Smooth muscle cell (in vitro differentiated cells): ENCODE measurements at regions not wholly inside any gene's neighbourhood (a gene's known extent, or its start where the extent isn't known, plus 50 kb on each side); places are given as distances from the start of the nearest gene placed in this dataset.

Source experiments
- DNase-seq: peaks from one replicate; lab custom pipeline; 2025; ENCODE audit not compliant: unreplicated experiment; lab: John Stamatoyannopoulos, UW
- H2AFZ ChIP-seq: fragments of 200-600 bp; sonication (generic); 2 replicates; pipeline ENCODE4 v1.6.0; 2016; ENCODE audit warnings: antibody characterized with exemption, low read depth, mild to moderate bottlenecking
- H3F3A ChIP-seq: fragments of 200-600 bp; sonication (generic); 2 replicates; pipeline ENCODE4 v1.6.0; 2017; ENCODE audit warnings: antibody characterized with exemption, low read depth
- H3K27ac ChIP-seq: fragments of 200-600 bp; sonication (generic); 2 replicates; pipeline ENCODE4 v1.5.1; 2016; ENCODE audit warnings: low read depth, mild to moderate bottlenecking
- H3K27me3 ChIP-seq: fragments of 200-600 bp; sonication (generic); 2 replicates; pipeline ENCODE4 v1.6.1; 2016; ENCODE audit warnings: low read depth, mild to moderate bottlenecking
- H3K36me3 ChIP-seq: fragments of 200-600 bp; sonication (generic); 2 replicates; pipeline ENCODE4 v1.5.1; 2016; ENCODE audit warnings: low read depth
- H3K4me1 ChIP-seq: fragments of 200-600 bp; sonication (generic); 2 replicates; pipeline ENCODE4 v1.5.1; 2016; ENCODE audit warnings: low read depth
- H3K4me2 ChIP-seq: fragments of 200-600 bp; sonication (generic); 2 replicates; pipeline ENCODE4 v1.6.0; 2016; ENCODE audit warnings: mild to moderate bottlenecking
- H3K4me3 ChIP-seq: fragments of 200-600 bp; sonication (generic); 2 replicates; pipeline ENCODE4 v1.5.1; 2016; ENCODE audit warnings: mild to moderate bottlenecking
- H3K79me2 ChIP-seq: fragments of 200-600 bp; sonication (generic); 2 replicates; pipeline ENCODE4 v1.6.0; 2016; ENCODE audit warnings: low read depth, mild to moderate bottlenecking
- H3K9ac ChIP-seq: fragments of 200-600 bp; sonication (generic); 2 replicates; pipeline ENCODE4 v1.6.0; 2016; ENCODE audit warnings: low read depth
- H3K9me3 ChIP-seq: fragments of 200-600 bp; sonication (generic); replicated peaks from 2 replicates; pipeline ENCODE4 v1.5.1; 2016; ENCODE audit warnings: low read depth
- H4K20me1 ChIP-seq: fragments of 200-600 bp; sonication (generic); 2 replicates; pipeline ENCODE4 v1.6.0; 2016; ENCODE audit warnings: low read depth
- WGBS: methylation state at CpG from one replicate; pipeline ENCODE4 v1.1.7; 2016; ENCODE audit warnings: low lambda C conversion rate; 5-methylcytosine and 5-hydroxymethylcytosine counted together
- TF ChIP-seq, protein P1 (sequence below): fragments of 200-600 bp; sonication (generic); IDR thresholded peaks from 2 replicates; pipeline ENCODE4 v1.5.1; 2017; ENCODE audit warnings: borderline replicate concordance, mild to moderate bottlenecking, antibody characterized with exemption; ENCODE audit not compliant: insufficient read depth, poor library complexity, severe bottlenecking

- H4K20me1 ChIP-seq, result no peaks in the 10 kb centered on the region
- no peaks in the 10 kb centered on the region for H3K27me3 ChIP-seq
- H3F3A ChIP-seq, result no peaks in the 10 kb centered on the region
- no peak overlapping the region for H2AFZ ChIP-seq
- no peaks in the 10 kb centered on the region for H3K4me1 ChIP-seq
- H3K4me3 ChIP-seq, result no peak overlapping the region
- H3K79me2 ChIP-seq, result no peaks in the 10 kb centered on the region
- H3K4me2 ChIP-seq, result no peak overlapping the region
- H3K9ac ChIP-seq, result no peak overlapping the region
- no peaks in the 10 kb centered on the region for H3K36me3 ChIP-seq
- 60% methylated on average over 5 of the region's 5 CpGs for WGBS
- H3K27ac ChIP-seq, result no peak overlapping the region
- TF ChIP-seq, protein P1, sequence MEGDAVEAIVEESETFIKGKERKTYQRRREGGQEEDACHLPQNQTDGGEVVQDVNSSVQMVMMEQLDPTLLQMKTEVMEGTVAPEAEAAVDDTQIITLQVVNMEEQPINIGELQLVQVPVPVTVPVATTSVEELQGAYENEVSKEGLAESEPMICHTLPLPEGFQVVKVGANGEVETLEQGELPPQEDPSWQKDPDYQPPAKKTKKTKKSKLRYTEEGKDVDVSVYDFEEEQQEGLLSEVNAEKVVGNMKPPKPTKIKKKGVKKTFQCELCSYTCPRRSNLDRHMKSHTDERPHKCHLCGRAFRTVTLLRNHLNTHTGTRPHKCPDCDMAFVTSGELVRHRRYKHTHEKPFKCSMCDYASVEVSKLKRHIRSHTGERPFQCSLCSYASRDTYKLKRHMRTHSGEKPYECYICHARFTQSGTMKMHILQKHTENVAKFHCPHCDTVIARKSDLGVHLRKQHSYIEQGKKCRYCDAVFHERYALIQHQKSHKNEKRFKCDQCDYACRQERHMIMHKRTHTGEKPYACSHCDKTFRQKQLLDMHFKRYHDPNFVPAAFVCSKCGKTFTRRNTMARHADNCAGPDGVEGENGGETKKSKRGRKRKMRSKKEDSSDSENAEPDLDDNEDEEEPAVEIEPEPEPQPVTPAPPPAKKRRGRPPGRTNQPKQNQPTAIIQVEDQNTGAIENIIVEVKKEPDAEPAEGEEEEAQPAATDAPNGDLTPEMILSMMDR, result no peak
- no peak for DNase-seq
- no peaks in the 10 kb centered on the region for H3K9me3 ChIP-seq
Observed at GRCh38 chr1:109832945-109833344, 69.2 kb upstream of the EPS8L3 start.

DNA sequence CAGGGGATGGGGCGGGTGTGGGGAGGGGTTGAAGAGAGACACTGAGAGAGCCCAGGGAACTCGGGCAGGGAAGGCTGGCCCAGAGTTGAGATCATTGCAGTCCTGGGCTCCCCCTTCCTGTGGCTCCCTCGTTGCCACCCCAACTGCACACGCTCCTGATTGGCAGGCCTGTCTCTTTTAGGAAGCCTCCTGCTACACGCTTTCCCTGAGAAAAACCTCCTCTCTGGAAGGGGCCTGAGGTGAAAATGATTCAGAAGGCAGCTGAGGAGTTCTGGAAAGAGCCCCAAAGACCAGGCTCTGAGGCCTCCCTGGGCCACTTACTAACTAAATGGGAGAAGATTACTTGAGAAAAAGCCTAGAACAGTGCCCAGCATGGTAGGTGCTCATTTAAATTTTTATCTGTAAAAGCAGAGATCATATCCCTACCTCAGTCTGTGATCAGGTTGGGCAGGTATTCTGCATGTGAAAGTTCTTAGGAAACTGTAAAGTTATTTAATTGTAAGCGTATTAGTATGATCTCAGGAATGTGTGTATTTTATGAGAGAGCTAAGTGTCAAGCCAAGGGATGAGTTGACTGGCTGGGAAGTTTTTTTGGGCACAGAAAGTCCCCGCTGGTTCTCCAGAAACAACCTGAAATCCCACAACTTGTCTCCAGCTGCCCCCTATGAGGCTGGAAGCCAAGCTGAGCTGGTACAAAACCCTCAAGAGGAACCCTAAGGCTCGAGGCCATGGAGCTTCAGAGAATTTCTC lies 65.2 kb upstream of the EPS8L3 start:
- Histone ChIP-seq H3K4me1 (no peaks in the 10 kb centered on the region), H3K4me3 (no peak overlapping the region), H4K20me1 (no peaks in the 10 kb centered on the region), H3K79me2 (no peaks in the 10 kb centered on the region), H3K9me3 (no peaks in the 10 kb centered on the region), H3K36me3 (no peaks in the 10 kb centered on the region), H3K27me3 (no peaks in the 10 kb centered on the region), H3K9ac (no peak overlapping the region), H3F3A (no peaks in the 10 kb centered on the region), H3K4me2 (no peak overlapping the region), H2AFZ (no peak overlapping the region), H3K27ac (no peak overlapping the region)
- no peak for DNase-seq
- WGBS, result 88% methylated on average over 8 of the region's 8 CpGs
- TF ChIP-seq, protein P1, result no peak

GRCh38 chr1:109827986-109828385 lies 64.3 kb upstream of the EPS8L3 start:
- Histone ChIP-seq H3K27ac (no peak overlapping the region), H2AFZ (no peak overlapping the region), H3K79me2 (no peaks in the 10 kb centered on the region), H3K4me1 (no peaks in the 10 kb centered on the region), H3F3A (no peaks in the 10 kb centered on the region), H3K9me3 (no peaks in the 10 kb centered on the region), H3K4me2 (no peak overlapping the region), H3K36me3 (no peaks in the 10 kb centered on the region), H4K20me1 (no peaks in the 10 kb centered on the region), H3K4me3 (no peak overlapping the region), H3K27me3 (no peaks in the 10 kb centered on the region), H3K9ac (no peak overlapping the region)
- TF ChIP-seq, protein P1, result no peak
- no peak for DNase-seq
- WGBS, result 99% methylated on average over 7 of the region's 7 CpGs

- Histone ChIP-seq H3K9me3 (no peaks in the 10 kb centered on the region), H3K27ac (no peak overlapping the region), H3K4me3 (no peak overlapping the region), H3K4me2 (no peak overlapping the region), H3K4me1 (no peaks in the 10 kb centered on the region), H3F3A (no peaks in the 10 kb centered on the region), H3K79me2 (no peaks in the 10 kb centered on the region), H3K27me3 (no peaks in the 10 kb centered on the region), H3K36me3 (no peaks in the 10 kb centered on the region), H3K9ac (no peak overlapping the region), H2AFZ (no peak overlapping the region), H4K20me1 (no peaks in the 10 kb centered on the region)
- 85% methylated on average over 4 of the region's 4 CpGs for WGBS
- TF ChIP-seq, protein P1, result no peak
- no peak for DNase-seq
Observed at GRCh38 chr1:109827466-109827865, 63.7 kb upstream of the EPS8L3 start.
